Epithelial cell of proximal tubule (primary cell): ENCODE measurements at regions not wholly inside any gene's neighbourhood (a gene's known extent, or its start where the extent isn't known, plus 50 kb on each side); places are given as distances from the start of the nearest gene placed in this dataset.

Experiments
- DNase-seq: peaks from one replicate; pipeline ENCODE4 v3.0.0-alpha.2; 2011; ENCODE audit warnings: low read depth
- H3K4me3 ChIP-seq: 2 replicates; pipeline ENCODE4 v1.5.1; 2011; ENCODE audit warnings: low read depth, mild to moderate bottlenecking, low read length
- TF ChIP-seq, protein P1 (sequence below): conservative IDR thresholded peaks from 2 replicates; pipeline ENCODE4 v1.5.1; 2012; ENCODE audit warnings: low read depth, mild to moderate bottlenecking, low read length

DNA sequence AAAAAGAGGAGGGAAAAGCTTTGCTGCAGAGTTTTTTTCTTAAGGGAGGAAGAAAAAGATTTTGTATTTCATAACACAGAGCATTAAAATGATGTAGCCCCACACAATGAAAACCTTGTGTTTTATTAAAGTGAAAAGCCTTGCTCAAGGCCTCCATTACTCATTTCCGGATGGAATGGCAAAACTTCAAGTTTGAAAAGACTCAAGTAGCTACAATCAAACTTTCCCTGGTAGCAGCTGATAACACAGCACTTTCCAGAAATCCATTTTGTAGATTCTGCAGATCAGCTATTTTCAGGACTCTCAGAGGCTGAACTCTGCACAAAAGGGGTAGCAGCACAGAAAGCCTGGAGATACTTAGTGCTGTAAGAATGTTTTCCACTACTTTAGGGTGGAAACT is 374.8 kb downstream of the NFIB start:
- H3K4me3 ChIP-seq, result no peak overlapping the region
- no peak for DNase-seq
- TF ChIP-seq, protein P1, sequence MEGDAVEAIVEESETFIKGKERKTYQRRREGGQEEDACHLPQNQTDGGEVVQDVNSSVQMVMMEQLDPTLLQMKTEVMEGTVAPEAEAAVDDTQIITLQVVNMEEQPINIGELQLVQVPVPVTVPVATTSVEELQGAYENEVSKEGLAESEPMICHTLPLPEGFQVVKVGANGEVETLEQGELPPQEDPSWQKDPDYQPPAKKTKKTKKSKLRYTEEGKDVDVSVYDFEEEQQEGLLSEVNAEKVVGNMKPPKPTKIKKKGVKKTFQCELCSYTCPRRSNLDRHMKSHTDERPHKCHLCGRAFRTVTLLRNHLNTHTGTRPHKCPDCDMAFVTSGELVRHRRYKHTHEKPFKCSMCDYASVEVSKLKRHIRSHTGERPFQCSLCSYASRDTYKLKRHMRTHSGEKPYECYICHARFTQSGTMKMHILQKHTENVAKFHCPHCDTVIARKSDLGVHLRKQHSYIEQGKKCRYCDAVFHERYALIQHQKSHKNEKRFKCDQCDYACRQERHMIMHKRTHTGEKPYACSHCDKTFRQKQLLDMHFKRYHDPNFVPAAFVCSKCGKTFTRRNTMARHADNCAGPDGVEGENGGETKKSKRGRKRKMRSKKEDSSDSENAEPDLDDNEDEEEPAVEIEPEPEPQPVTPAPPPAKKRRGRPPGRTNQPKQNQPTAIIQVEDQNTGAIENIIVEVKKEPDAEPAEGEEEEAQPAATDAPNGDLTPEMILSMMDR, result no peak

DNA sequence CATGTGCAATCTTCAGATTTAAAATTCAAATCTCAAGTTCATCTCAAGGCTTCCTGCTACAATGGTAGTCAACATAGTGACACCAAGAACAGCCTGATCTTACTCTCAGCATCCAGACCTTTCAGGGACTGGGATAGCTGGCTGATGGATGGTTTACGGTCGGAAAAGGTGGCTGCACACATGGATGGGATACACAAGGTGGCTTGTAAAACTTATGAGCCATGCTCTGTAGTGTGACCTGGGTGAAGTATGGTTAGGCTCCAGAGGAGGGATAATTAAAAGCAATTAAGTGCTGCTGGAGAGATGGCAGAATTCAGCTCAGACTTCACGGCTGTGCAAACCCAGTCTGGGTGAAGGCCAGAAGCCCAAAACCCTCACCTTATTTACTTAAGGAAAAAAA is 379.5 kb downstream of the NFIB start:
- TF ChIP-seq, protein P1, result no peak
- DNase-seq, result no peak

DNA sequence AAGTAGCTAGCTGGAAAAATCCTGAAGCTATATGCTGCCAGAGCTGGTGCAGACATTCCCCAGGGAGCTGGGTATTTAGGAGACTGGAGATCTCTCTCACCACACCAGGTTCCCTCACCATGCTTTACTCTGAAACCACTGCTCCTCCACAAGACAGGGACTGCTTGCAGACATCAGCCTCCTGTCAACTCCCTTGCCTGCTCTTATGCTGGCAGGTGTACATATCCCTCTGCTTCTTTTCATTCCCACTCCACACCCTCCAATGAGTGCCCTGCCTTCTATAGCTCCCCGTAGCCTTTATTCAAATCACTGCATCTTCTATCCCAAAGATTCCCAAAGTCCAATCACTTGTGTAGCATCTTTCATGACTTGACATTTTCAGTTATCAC is 380.7 kb downstream of the NFIB start:
- H3K4me3 ChIP-seq, result no peak overlapping the region
- no peak for DNase-seq
- TF ChIP-seq, protein P1, result no peak

More for the DNA sequence above, 379.5 kb downstream of the NFIB start:
- no peak overlapping the region for H3K4me3 ChIP-seq

DNA sequence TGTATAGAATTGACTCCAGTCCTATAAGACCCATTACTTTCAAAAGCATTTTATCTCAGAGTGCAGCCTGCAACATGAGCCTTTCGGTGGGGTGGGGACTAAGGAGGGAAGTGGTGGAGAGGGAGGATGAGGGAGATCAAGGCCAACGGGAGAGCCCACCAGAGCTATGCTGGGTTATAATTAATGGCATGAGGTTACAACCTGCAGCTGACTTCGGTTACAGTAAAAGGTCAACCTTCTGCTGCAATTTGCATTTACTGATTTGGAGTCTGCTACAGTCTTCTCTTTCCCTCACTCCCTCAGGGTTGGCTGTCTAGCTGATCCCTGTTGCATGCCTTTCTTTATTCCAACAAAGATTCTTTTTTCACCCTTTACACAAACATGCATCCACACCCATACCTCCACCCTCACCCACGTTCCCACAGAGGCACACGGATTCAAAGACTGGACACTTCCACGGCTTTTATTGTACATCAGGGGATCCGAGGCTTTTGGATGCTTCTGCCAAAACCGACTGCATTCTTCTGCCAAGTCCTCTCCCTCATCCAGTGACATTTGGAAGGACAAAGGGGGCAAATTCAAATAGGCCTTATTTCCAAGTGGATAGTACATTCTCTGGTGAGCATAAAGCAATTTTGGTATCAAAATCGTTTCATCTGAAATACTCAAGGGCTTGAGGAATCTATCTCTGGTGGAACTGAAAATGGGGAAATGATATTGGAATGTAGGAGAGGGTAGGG is 381.2 kb downstream of the NFIB start:
- H3K4me3 ChIP-seq, result no peak overlapping the region
- DNase-seq, result no peak
- TF ChIP-seq, protein P1, result no peak

DNA sequence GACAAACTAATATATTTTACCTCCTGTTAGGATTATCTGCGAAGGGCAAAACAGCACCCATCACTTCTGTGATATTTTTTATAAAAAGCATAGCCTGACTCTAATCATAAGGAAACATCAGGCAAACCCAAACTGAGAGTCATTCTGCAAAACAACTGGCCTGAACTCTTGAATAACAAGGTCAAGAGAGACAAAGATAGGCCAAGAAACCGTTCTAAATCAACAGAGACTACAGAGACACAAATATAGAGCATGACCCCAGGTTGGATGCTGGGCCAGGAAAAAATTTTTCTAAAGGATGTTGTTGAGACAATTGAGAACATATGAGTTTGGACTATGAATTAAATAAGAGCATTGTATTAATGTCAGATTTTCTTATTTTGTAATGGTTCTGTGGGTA is 384.9 kb downstream of the NFIB start:
- DNase-seq, result no peak
- TF ChIP-seq, protein P1, result no peak
- no peak overlapping the region for H3K4me3 ChIP-seq

DNA sequence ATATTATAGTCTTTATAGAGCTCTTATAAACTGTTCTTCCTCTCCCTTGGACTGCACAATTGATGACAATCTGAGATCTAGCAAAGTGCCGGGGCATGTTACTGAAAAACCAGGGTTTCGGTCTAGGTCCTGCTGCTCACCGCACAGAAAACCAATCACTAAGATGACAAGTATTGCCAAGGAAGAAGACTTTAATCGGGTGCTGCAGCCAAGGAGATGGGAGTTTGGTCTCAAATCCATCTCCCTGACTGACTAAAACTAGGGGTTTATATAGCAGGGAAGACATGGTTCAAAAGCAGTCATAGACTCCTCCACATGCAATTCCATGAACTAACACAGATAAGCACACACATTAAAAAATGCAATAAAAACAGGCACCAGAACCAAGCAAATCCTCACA is 390.6 kb downstream of the NFIB start:
- no peak overlapping the region for H3K4me3 ChIP-seq
- TF ChIP-seq, protein P1, result no peak
- DNase-seq, result no peak

DNA sequence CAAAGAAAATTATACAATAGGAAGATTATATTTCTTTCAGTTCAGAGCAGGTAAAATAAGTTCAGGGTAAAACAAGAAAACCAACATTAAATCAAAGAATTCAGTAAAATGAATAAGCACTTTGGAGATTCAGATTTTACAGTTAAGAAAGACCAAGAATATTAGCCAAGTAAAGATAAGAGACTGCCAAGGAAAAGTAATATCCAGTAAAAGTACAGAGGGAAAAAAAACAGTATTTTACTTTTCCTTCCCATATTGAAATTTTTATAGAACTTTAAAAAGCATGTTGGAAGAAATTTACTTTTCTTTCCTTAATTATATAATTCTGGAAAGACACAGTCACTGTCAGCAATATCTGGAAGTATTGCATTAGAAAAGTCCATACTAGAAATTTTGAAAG is 393.4 kb downstream of the NFIB start:
- no peak overlapping the region for H3K4me3 ChIP-seq
- DNase-seq, result no peak

More for the DNA sequence above, 393.4 kb downstream of the NFIB start:
- TF ChIP-seq, protein P1, result no peak
